IMR-90 (cell line): ENCODE measurements at regions not wholly inside any gene's neighbourhood (a gene's known extent, or its start where the extent isn't known, plus 50 kb on each side); places are given as distances from the start of the nearest gene placed in this dataset.

Source experiments
- ATAC-seq: fragments of 200-7000 bp; cut with Tn5 transposase; 2 replicates; pipeline ENCODE4 v1.9.1; 2020; ENCODE audit warnings: low read depth, mild to moderate bottlenecking, moderate library complexity
- BruUV-seq: library from RNA; stranded (reverse); fragments of 400-500 nt; replicated peaks from 2 replicates; lab custom pipeline; 2021; lab: Mats Ljungman, UMichigan
- CTCF ChIA-PET: fragments of 300-600 bp; formaldehyde crosslinking; extraction: SDS; loops from one replicate; lab custom pipeline; 2021; ENCODE audit warnings: antibody characterized with exemption; lab: Yijun Ruan, JAX
- POLR2A ChIA-PET: fragments of 300-600 bp; sonication (Branson Sonifier 250); formaldehyde crosslinking; loops from one replicate; lab custom pipeline; 2022; ENCODE audit warnings: antibody characterized with exemption; ENCODE audit not compliant: unreplicated experiment; lab: Charles Lee
- DNase-seq: peaks from one replicate; pipeline ENCODE4 v3.0.0; 2013
- H2AFZ ChIP-seq: replicated peaks from 2 replicates; pipeline ENCODE3; 2013; ENCODE audit warnings: low read length, mild to moderate bottlenecking; ENCODE audit not compliant: poor library complexity
- H2AK5ac ChIP-seq: 2 replicates; pipeline ENCODE4 v1.6.1; 2013; ENCODE audit warnings: low read depth, low read length, inconsistent platforms
- H2AK9ac ChIP-seq: replicated peaks from 2 replicates; pipeline ENCODE3; 2013; ENCODE audit warnings: mild to moderate bottlenecking, low read depth, low read length, moderate library complexity; ENCODE audit not compliant: poor library complexity
- H2BK120ac ChIP-seq: 2 replicates; pipeline ENCODE4 v1.6.1; 2013; ENCODE audit warnings: low read depth, low read length, inconsistent platforms
- H2BK15ac ChIP-seq: 3 replicates; pipeline ENCODE4 v1.6.1; 2013; ENCODE audit warnings: low read depth, low read length, inconsistent platforms
- H2BK20ac ChIP-seq: 2 replicates; pipeline ENCODE4 v1.6.1; 2013; ENCODE audit warnings: low read depth, mild to moderate bottlenecking, inconsistent platforms, low read length, moderate library complexity
- H2BK5ac ChIP-seq: 2 replicates; pipeline ENCODE4 v1.6.1; 2013; ENCODE audit warnings: mild to moderate bottlenecking, low read depth, low read length, inconsistent platforms; ENCODE audit not compliant: poor library complexity, severe bottlenecking
- H3K14ac ChIP-seq: replicated peaks from 2 replicates; pipeline ENCODE4 v1.6.1; 2013; ENCODE audit warnings: low read depth, low read length, inconsistent platforms
- H3K18ac ChIP-seq: 2 replicates; pipeline ENCODE4 v1.6.1; 2013; ENCODE audit warnings: low read depth, low read length, control low read depth
- H3K23ac ChIP-seq: 2 replicates; pipeline ENCODE4 v1.6.1; 2013; ENCODE audit warnings: low read depth, low read length, inconsistent platforms
- H3K27ac ChIP-seq: 2 replicates; pipeline ENCODE4 v1.5.1; 2013; ENCODE audit warnings: mild to moderate bottlenecking, control low read depth, low read length; ENCODE audit not compliant: insufficient read depth
- H3K27me3 ChIP-seq: 2 replicates; pipeline ENCODE4 v1.6.1; 2013; ENCODE audit warnings: low read length; ENCODE audit not compliant: control insufficient read depth, insufficient read depth
- H3K36me3 ChIP-seq: 2 replicates; pipeline ENCODE4 v1.6.1; 2013; ENCODE audit warnings: low read length, mixed read lengths; ENCODE audit not compliant: control insufficient read depth, insufficient read depth
- H3K4ac ChIP-seq: 2 replicates; pipeline ENCODE4 v1.6.1; 2013; ENCODE audit warnings: low read depth, low read length, inconsistent platforms
- H3K4me1 ChIP-seq: 2 replicates; pipeline ENCODE4 v1.6.1; 2013; ENCODE audit warnings: low read length, mixed read lengths; ENCODE audit not compliant: control insufficient read depth, insufficient read depth
- H3K4me2 ChIP-seq: 2 replicates; pipeline ENCODE4 v1.6.1; 2013; ENCODE audit warnings: low read depth, mild to moderate bottlenecking, control low read depth, low read length, moderate library complexity
- H3K4me3 ChIP-seq: 2 replicates; pipeline ENCODE4 v1.5.1; 2013; ENCODE audit warnings: low read depth, mild to moderate bottlenecking, control low read depth, low read length, moderate library complexity; ENCODE audit not compliant: insufficient read depth
- H3K56ac ChIP-seq: 2 replicates; pipeline ENCODE4 v1.6.1; 2013; ENCODE audit warnings: low read length, inconsistent platforms; ENCODE audit not compliant: insufficient read depth; ENCODE audit errors: extremely low read depth
- H3K79me1 ChIP-seq, 2 experiments: 2 replicates each; pipeline ENCODE4 v1.6.1; 2013; ENCODE audit warnings: low read length in 2 of 2, inconsistent platforms in 1 of 2, low read depth in 1 of 2
- H3K9ac ChIP-seq: 2 replicates; pipeline ENCODE4 v1.6.1; 2013; ENCODE audit warnings: low read depth, low read length, control low read depth
- H3K9me1 ChIP-seq: 2 replicates; pipeline ENCODE4 v1.6.1; 2013; ENCODE audit warnings: low read length, inconsistent platforms; ENCODE audit not compliant: insufficient read depth
- H3K9me3 ChIP-seq: 2 replicates; pipeline ENCODE4 v1.6.1; 2013; ENCODE audit warnings: low read length; ENCODE audit not compliant: control insufficient read depth, insufficient read depth
- H4K20me1 ChIP-seq: 2 replicates; pipeline ENCODE4 v1.6.1; 2013; ENCODE audit warnings: low read length, inconsistent platforms; ENCODE audit not compliant: insufficient read depth
- H4K5ac ChIP-seq: 2 replicates; pipeline ENCODE4 v1.6.1; 2013; ENCODE audit warnings: mild to moderate bottlenecking, low read depth, low read length, control low read depth
- H4K8ac ChIP-seq, 2 experiments: 2 replicates each; pipeline ENCODE4 v1.6.1; 2013; ENCODE audit warnings: low read depth in 2 of 2, low read length in 2 of 2, control low read depth in 1 of 2, inconsistent platforms in 1 of 2
- H4K91ac ChIP-seq: 2 replicates; pipeline ENCODE4 v1.6.1; 2013; ENCODE audit warnings: low read depth, low read length, inconsistent platforms; ENCODE audit not compliant: insufficient read depth
- MAZ ChIP-seq: IDR thresholded peaks from 2 replicates; pipeline ENCODE4 v1.6.1; 2012; ENCODE audit warnings: low read depth, mild to moderate bottlenecking, low read length, improper control_type of control experiment, moderate library complexity, borderline replicate concordance
- WGBS, 2 experiments: methylation state at CpG; one replicate each; pipeline versions ENCODE4 v1.1.5 to v1.1.7; 2013; ENCODE audit warnings: missing lambda C conversion rate in 2 of 2; ENCODE audit not compliant: insufficient read length in 1 of 2; ENCODE audit errors: extremely low coverage in 2 of 2; 5-methylcytosine and 5-hydroxymethylcytosine counted together
- dilution Hi-C: fragments of 300-500 bp; cut with HindIII; formaldehyde crosslinking; loops from one replicate; pipeline ENCODE4 v1.14.3; 2018; ENCODE audit warnings: low sequenced_read_pairs; ENCODE audit not compliant: unreplicated experiment
- in situ Hi-C: fragments of 300-500 bp; cut with MboI; formaldehyde crosslinking; loops from 3 replicates; pipeline ENCODE4 v1.14.3; 2019; ENCODE audit warnings: low sequenced_read_pairs, inconsistent platforms, mixed read lengths
- intact Hi-C: fragments of 100-400 bp; cut with micrococcal nuclease; formaldehyde crosslinking; loops from 2 replicates; pipeline ENCODE4 v1.10.0; 2022

GRCh38 chr16:54342966-54343365 lies 56.4 kb upstream of the IRX3 start:
- Histone ChIP-seq H3K9ac (no peak overlapping the region), H2BK5ac (no peak overlapping the region), H3K18ac (no peak overlapping the region), H3K36me3 (no peaks in the 10 kb centered on the region), H3K4me2 (no peak overlapping the region), H3K56ac (no peak overlapping the region), H3K4me1 (no peaks in the 10 kb centered on the region), H3K27me3 (no peaks in the 10 kb centered on the region; the same call in 1 of the 2 replicates), H2AK9ac (no peak overlapping the region), H2BK15ac (no peak overlapping the region), H3K14ac (no peak overlapping the region), H4K8ac (no peak overlapping the region), H4K91ac (no peak overlapping the region), H2BK20ac (no peak overlapping the region), H4K20me1 (no peaks in the 10 kb centered on the region), H2AFZ (no peak overlapping the region), H3K4me3 (no peak overlapping the region), H2AK5ac (no peak overlapping the region), H3K9me3 (no peaks in the 10 kb centered on the region), H3K9me1 (no peaks in the 10 kb centered on the region), H3K23ac (no peak overlapping the region), H3K27ac (no peak overlapping the region), H2BK120ac (no peak overlapping the region), H3K4ac (no peak overlapping the region), H4K5ac (no peak overlapping the region), H3K79me1 (no peaks in the 10 kb centered on the region)
- ATAC-seq (no peak; the same call in 1 of the 2 replicates), DNase-seq (no peak)
- TF ChIP-seq MAZ: no peak
- intact Hi-C loops: no loop called here
- dilution Hi-C loops: no loop called here
- WGBS, 2 experiments: 87% methylated on average over 3 of the region's 5 CpGs; no CpG with 5 or more reads in 1 of the 2 experiments
- no TSS peak for BruUV-seq
- ChIA-PET POLR2A (no interaction called here), CTCF (no interaction called here)
- in situ Hi-C loops: no loop called here
